Retinal pigment epithelial cell (primary cell): ENCODE measurements at regions not wholly inside any gene's neighbourhood (a gene's known extent, or its start where the extent isn't known, plus 50 kb on each side); places are given as distances from the start of the nearest gene placed in this dataset.

Experiments used
- DNase-seq: peaks from one replicate; pipeline ENCODE4 v3.0.0-alpha.2; 2010; ENCODE audit warnings: low read depth
- H3K4me3 ChIP-seq: 2 replicates; pipeline ENCODE4 v1.5.1; 2011; ENCODE audit warnings: mild to moderate bottlenecking, low read length, control low read depth, moderate library complexity
- CTCF ChIP-seq: conservative IDR thresholded peaks from 2 replicates; pipeline ENCODE4 v1.5.1; 2011; ENCODE audit warnings: low read depth, low read length, control low read depth, inconsistent platforms

- DNase-seq: no peak
- TF ChIP-seq CTCF: no peak
- no peak overlapping the region for H3K4me3 ChIP-seq
Measured at GRCh38 chr16:62298600-62298999, 262.4 kb upstream of the CDH8 start.

- TF ChIP-seq CTCF: no peak
- DNase-seq: no peak
- H3K4me3 ChIP-seq: no peak overlapping the region
Measured at GRCh38 chr16:62294213-62294972, 258.2 kb upstream of the CDH8 start.

DNA sequence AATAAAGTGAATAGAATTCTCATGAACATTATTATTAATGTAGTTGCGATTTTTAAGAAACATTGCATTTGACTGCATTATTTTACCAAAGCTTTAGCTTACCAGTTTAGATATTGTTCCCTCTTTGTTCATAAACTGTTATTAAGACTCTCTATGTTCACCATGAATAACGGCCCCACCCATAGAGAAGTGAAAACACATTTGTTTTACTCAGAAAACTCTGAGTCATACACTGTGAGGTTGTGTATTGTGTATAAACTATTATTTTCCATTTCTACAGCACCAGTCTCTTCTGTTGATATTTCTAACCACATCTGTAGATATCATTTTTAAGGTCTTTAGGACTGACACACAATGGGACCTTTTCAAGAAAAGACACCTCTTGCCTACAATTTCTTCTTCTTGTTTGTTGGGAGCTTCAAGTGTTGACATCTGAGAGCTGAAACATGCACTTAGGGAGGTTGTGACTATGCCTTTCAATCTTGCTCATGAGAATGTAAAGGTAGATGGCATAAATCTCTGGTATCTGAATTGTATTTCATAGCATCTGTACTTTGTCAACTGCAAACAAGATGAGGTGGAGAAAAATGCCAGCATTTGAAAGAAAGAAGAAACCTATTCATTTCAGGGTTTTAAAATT lies 252.9 kb upstream of the CDH8 start:
- no peak overlapping the region for H3K4me3 ChIP-seq
- no peak for TF ChIP-seq CTCF
- DNase-seq: no peak

- no peak for DNase-seq
- no peak for TF ChIP-seq CTCF
- H3K4me3 ChIP-seq: no peak overlapping the region
Measured at GRCh38 chr16:62280506-62280905, 244.3 kb upstream of the CDH8 start.

DNA sequence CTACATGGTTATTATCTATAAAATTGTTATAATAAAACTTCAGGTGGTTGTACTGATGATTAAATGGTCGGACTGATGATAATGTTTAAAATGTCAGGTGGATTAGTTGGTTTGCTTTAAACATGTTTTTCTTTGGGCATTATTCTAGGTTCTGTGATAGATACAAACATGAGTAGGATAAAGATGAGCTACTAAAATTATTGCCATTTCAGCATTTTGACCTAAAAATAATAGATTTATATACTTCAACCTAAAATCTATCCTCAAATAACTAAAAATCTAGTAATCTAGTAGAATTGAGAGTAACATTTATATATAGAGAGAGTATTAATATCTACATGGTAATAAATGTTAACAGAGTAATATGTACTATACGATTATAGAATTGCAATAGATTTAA lies 241.7 kb upstream of the CDH8 start:
- no peak for DNase-seq
- no peak for TF ChIP-seq CTCF
- no peak overlapping the region for H3K4me3 ChIP-seq

DNA sequence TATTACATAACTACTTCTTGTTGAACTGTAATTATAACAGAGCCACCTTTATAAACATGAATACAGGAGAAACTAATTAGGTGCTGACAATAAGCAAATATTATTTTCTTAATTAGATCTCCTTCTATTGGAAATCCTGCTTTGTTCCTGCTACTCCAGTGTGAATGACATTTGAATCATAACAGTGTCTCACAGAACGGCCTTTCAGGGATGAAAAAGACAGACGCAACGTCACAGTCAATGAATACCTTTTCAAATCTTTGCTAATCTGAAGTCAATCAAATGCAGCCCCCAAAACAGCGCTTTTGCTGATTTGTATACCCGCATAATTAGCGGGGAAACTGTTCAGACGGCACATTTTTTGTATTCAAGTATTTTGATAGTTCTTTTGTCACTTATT lies 240.4 kb upstream of the CDH8 start:
- no peak for TF ChIP-seq CTCF
- no peak for DNase-seq

DNA sequence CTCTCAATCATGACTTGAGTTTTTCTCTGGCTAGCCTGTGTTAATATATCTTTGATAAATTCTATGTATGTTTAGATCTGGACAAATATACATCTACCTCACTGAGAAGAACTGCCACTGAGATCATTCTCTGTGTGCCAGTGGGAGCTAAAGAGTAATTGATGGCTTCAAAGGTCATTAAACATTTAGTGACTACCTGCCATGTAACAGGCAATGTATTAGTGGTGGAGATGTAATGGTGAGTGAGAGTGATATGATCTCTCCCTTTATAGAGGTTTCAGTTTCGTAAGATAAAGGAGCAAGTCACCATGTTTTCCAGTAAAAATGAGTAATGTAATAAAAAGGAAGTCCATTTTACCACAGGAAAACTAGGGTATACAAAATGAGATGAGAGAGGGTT lies 235.8 kb upstream of the CDH8 start:
- no peak overlapping the region for H3K4me3 ChIP-seq
- no peak for DNase-seq
- TF ChIP-seq CTCF: no peak

More for the DNA sequence above, 240.4 kb upstream of the CDH8 start:
- no peak overlapping the region for H3K4me3 ChIP-seq
